ENCODE measurements at regions not wholly inside any gene's neighbourhood (a gene's known extent, or its start where the extent isn't known, plus 50 kb on each side); places are given as distances from the start of the nearest gene placed in this dataset.

- TF ChIP-seq EP300 (IDR thresholded peaks at IDR 0.05; ENCODE audit: borderline replicate concordance) (no peak), TEAD4 (IDR thresholded peaks at IDR 0.05) (no peak), REST (IDR thresholded peaks at IDR 0.05; ENCODE audit: low read depth) (no peak), TCF12 (IDR thresholded peaks at IDR 0.05; ENCODE audit: low read depth) (no peak), NFIC (IDR thresholded peaks at IDR 0.05) (no peak), RAD21 (IDR thresholded peaks at IDR 0.05; ENCODE audit: low read depth) (no peak), CEBPB (IDR thresholded peaks at IDR 0.05) (no peak)
Measured at GRCh38 chr16:77637940-77638339, 84.4 kb upstream of the NUDT7 start.

Data from Ishikawa (cell line).